Fibroblast of peridontal ligament (primary cell): ENCODE measurements at regions not wholly inside any gene's neighbourhood (a gene's known extent, or its start where the extent isn't known, plus 50 kb on each side); places are given as distances from the start of the nearest gene placed in this dataset.

Experiments used
- DNase-seq: peaks from one replicate; pipeline ENCODE4 v3.0.0-alpha.2; 2010; ENCODE audit errors: extremely low read depth

- no peak for DNase-seq
Measured at GRCh38 chr14:54208751-54209150, 188.1 kb upstream of the CDKN3 start.

- peak; percentile 65 for DNase-seq
Measured at GRCh38 chr14:54209511-54210250, 187.1 kb upstream of the CDKN3 start.

- DNase-seq = peak; percentile 82
Measured at GRCh38 chr14:54211551-54212308, 185.1 kb upstream of the CDKN3 start.

- DNase-seq = no peak
Measured at GRCh38 chr14:54213536-54213935, 183.3 kb upstream of the CDKN3 start.

GRCh38 chr14:54216827-54217226, 180.0 kb upstream of the CDKN3 start:
- DNase-seq = no peak

GRCh38 chr14:54219261-54220070, 177.3 kb upstream of the CDKN3 start:
- DNase-seq = no peak

GRCh38 chr14:54220071-54220703, 176.6 kb upstream of the CDKN3 start:
- DNase-seq = no peak

GRCh38 chr14:54220704-54221431, 175.9 kb upstream of the CDKN3 start:
- DNase-seq = no peak

- DNase-seq = no peak
Measured at GRCh38 chr14:54221432-54221803, 175.4 kb upstream of the CDKN3 start.

- DNase-seq = no peak
Measured at GRCh38 chr14:54221971-54222370, 174.8 kb upstream of the CDKN3 start.

GRCh38 chr14:54223831-54224402, 172.9 kb upstream of the CDKN3 start:
- DNase-seq = no peak

GRCh38 chr14:54225457-54226060, 171.2 kb upstream of the CDKN3 start:
- no peak for DNase-seq

GRCh38 chr14:54226103-54226502, 170.7 kb upstream of the CDKN3 start:
- peak; percentile 60 for DNase-seq

GRCh38 chr14:54226558-54226957, 170.2 kb upstream of the CDKN3 start:
- no peak for DNase-seq

- peak; percentile 33 for DNase-seq
Measured at GRCh38 chr14:54229136-54229535, 167.7 kb upstream of the CDKN3 start.

- no peak for DNase-seq
Measured at GRCh38 chr14:54230645-54231044, 166.2 kb upstream of the CDKN3 start.

- no peak for DNase-seq
Measured at GRCh38 chr14:54232735-54233134, 164.1 kb upstream of the CDKN3 start.

GRCh38 chr14:54241517-54241916, 155.3 kb upstream of the CDKN3 start:
- no peak for DNase-seq

GRCh38 chr14:54251356-54251755, 145.5 kb upstream of the CDKN3 start:
- DNase-seq = no peak

- DNase-seq = peak; percentile 42
Measured at GRCh38 chr14:54252072-54252730, 144.6 kb upstream of the CDKN3 start.
